ENCODE measurements at regions not wholly inside any gene's neighbourhood (a gene's known extent, or its start where the extent isn't known, plus 50 kb on each side); places are given as distances from the start of the nearest gene placed in this dataset.

GRCh38 chr10:109374215-109374614 lies 549.1 kb downstream of the XPNPEP1 start:
- ATAC-seq = no peak
- no peaks in the 10 kb centered on the region for H3K4me1 Mint-ChIP-seq

More at GRCh38 chr10:109374215-109374614, 549.1 kb downstream of the XPNPEP1 start:
- Histone ChIP-seq H4K20me1 (replicated peaks; ENCODE audit: insufficient read depth) (no peaks in the 10 kb centered on the region), H3K79me2 (replicated peaks; ENCODE audit: insufficient read depth) (no peaks in the 10 kb centered on the region), H3K27me3 (ENCODE audit: insufficient read depth) (no peaks in the 10 kb centered on the region), H3K9me2 (ENCODE audit: insufficient read depth) (0 out of 2 replicates have a peak, but pooled peaks cover 2% of the 10 kb centered on the region), H2AFZ (no peak overlapping the region), H3K36me3 (ENCODE audit: insufficient read depth) (no peaks in the 10 kb centered on the region), H3K4me2 (no peak overlapping the region), H3F3A (replicated peaks; ENCODE audit: low read depth) (no peaks in the 10 kb centered on the region), H3K4me3 (no peak overlapping the region), H3K27ac (ENCODE audit: low read depth) (no peak overlapping the region), H3K4me1 (ENCODE audit: insufficient read depth) (no peaks in the 10 kb centered on the region)
- Mint-ChIP-seq H3K36me3 (ENCODE audit: low read depth) (no peaks in the 10 kb centered on the region), H3K9me3 (peaks cover 11% of the 10 kb centered on the region; the same call in 2 of the 3 replicates), H3K27me3 (ENCODE audit: insufficient read depth, low read depth, poor library complexity) (no peaks in the 10 kb centered on the region), H3K4me3 (no peak overlapping the region), H3K27ac (no peak overlapping the region)
- TF ChIP-seq ETS1 (IDR thresholded peaks at IDR 0.05) (no peak), REST (IDR thresholded peaks at IDR 0.05; ENCODE audit: unreplicated experiment) (no peak), STAT1 (IDR thresholded peaks at IDR 0.05; ENCODE audit: unreplicated experiment) (no peak), ZNF114 (CRISPR knock-in tag; IDR thresholded peaks at IDR 0.05) (no peak), CTCF (conservative IDR thresholded peaks at IDR 0.05; ENCODE audit: low read depth in 2 of 2) (no peak), ZNF462 (CRISPR knock-in tag; IDR thresholded peaks at IDR 0.05) (no peak), JUNB (IDR thresholded peaks at IDR 0.05; ENCODE audit: unreplicated experiment) (no peak), NANOG (IDR thresholded peaks at IDR 0.05; ENCODE audit: borderline replicate concordance) (no peak), CREB1 (CRISPR knock-in tag; IDR thresholded peaks at IDR 0.05; ENCODE audit: low read depth) (no peak), POLR2AphosphoS5 (IDR thresholded peaks at IDR 0.05; ENCODE audit: low read depth) (no peak), EZH2 (IDR thresholded peaks at IDR 0.05; ENCODE audit: low read depth, unreplicated experiment) (no peak), EZH2phosphoT487 (IDR thresholded peaks at IDR 0.05; ENCODE audit: unreplicated experiment) (no peak)
- DNase-seq (ENCODE audit: low spot score) = no peak

All from GM23338 (cell line).